Uterus (tissue), 3 donors: ENCODE measurements at regions not wholly inside any gene's neighbourhood (a gene's known extent, or its start where the extent isn't known, plus 50 kb on each side); places are given as distances from the start of the nearest gene placed in this dataset.
"Not testable (repeated sequence)": the region's sequence is repeated elsewhere in the genome, so short reads cannot be mapped to it uniquely, and the experiment has no call there.

ENCODE experiments used
- DNase-seq, 2 donors: peaks; one replicate each; pipeline ENCODE4 v3.0.0-alpha.2; 2019 to 2020
- H3K27ac ChIP-seq, 2 donors: fragments of 200-600 bp; sonication (generic); 1 replicate in 1 of 2; 2 replicates in 1 of 2; pipeline ENCODE4 v1.5.1; 2016 to 2018
- H3K27me3 ChIP-seq, 2 donors: fragments of 200-600 bp; sonication (generic); one replicate each; pipeline ENCODE4 v1.5.1; 2018 to 2019; ENCODE audit warnings: control low read depth in 1 of 2
- H3K36me3 ChIP-seq, 2 donors: fragments of 200-600 bp; sonication (generic); one replicate each; pipeline ENCODE4 v1.5.1; 2019; ENCODE audit warnings: control low read depth in 1 of 2
- H3K4me1 ChIP-seq, 2 donors: fragments of 200-600 bp; sonication (generic); one replicate each; pipeline ENCODE4 v1.5.1; 2018 to 2019; ENCODE audit warnings: control low read depth in 1 of 2
- H3K4me3 ChIP-seq, 2 donors: fragments of 200-600 bp; sonication (generic); 1 replicate in 1 of 2; 2 replicates in 1 of 2; pipeline ENCODE4 v1.5.1; 2018 to 2019; ENCODE audit warnings: mild to moderate bottlenecking in 1 of 2
- H3K9me3 ChIP-seq, 2 donors: fragments of 200-600 bp; sonication (generic); one replicate each; pipeline ENCODE4 v1.5.1; 2019; ENCODE audit warnings: control low read depth in 1 of 2
- CTCF ChIP-seq, 4 experiments: fragments of 200-600 bp in 2 of 4; fragments of 450-650 bp in 2 of 4; sonication (generic) in 2 of 4; IDR thresholded peaks; one replicate each; pipeline ENCODE4 v1.5.1; 2016 to 2019; ENCODE audit warnings: antibody characterized with exemption in 4 of 4, mild to moderate bottlenecking in 2 of 4, moderate library complexity in 1 of 4
- POLR2A ChIP-seq, 2 donors: fragments of 450-650 bp; IDR thresholded peaks; one replicate each; pipeline ENCODE4 v1.6.1; 2016; ENCODE audit warnings: antibody characterized with exemption in 2 of 2, mild to moderate bottlenecking in 1 of 2, moderate library complexity in 1 of 2
- intact Hi-C: fragments of 100-400 bp; cut with DNase I; formaldehyde crosslinking; loops from one replicate; pipeline ENCODE4 v1.15.1; 2023; ENCODE audit warnings: low total_unique reads
- donor health status: DM: yes; HTN: yes; CAD: no.

GRCh38 chr2:67108231-67108630 lies 288.9 kb upstream of the ETAA1 start:
- no peak for TF ChIP-seq CTCF (IDR thresholded peaks at IDR 0.05)
- no peak for TF ChIP-seq POLR2A (IDR thresholded peaks at IDR 0.05)
- Histone ChIP-seq H3K36me3 (no peaks in the 10 kb centered on the region), H3K4me1 (no peaks in the 10 kb centered on the region), H3K9me3 (peaks cover 0 to 8% of the 10 kb centered on the region in 2 donors), H3K27ac (no peak overlapping the region), H3K27me3 (no peaks in the 10 kb centered on the region), H3K4me3 (no peak overlapping the region)
- intact Hi-C loops: no loop called here
- no peak for DNase-seq

GRCh38 chr2:67124531-67124930 lies 272.6 kb upstream of the ETAA1 start:
- Histone ChIP-seq H3K4me3 (no peak overlapping the region), H3K27me3 (no peaks in the 10 kb centered on the region), H3K27ac (no peak overlapping the region), H3K4me1 (no peaks in the 10 kb centered on the region), H3K9me3 (no peaks in the 10 kb centered on the region), H3K36me3 (no peaks in the 10 kb centered on the region)
- DNase-seq: no peak
- TF ChIP-seq POLR2A (IDR thresholded peaks at IDR 0.05): no peak
- no peak for TF ChIP-seq CTCF (IDR thresholded peaks at IDR 0.05)
- intact Hi-C loops: no loop called here

GRCh38 chr2:67130531-67131256 lies 266.4 kb upstream of the ETAA1 start:
- Histone ChIP-seq H3K9me3 (no peaks in the 10 kb centered on the region), H3K27ac (no peak overlapping the region), H3K27me3 (no peaks in the 10 kb centered on the region), H3K4me1 (no peaks in the 10 kb centered on the region), H3K4me3 (no peak overlapping the region), H3K36me3 (no peaks in the 10 kb centered on the region)
- intact Hi-C loops: no loop called here
- no peak for DNase-seq
- TF ChIP-seq CTCF (IDR thresholded peaks at IDR 0.05) (no peak), POLR2A (IDR thresholded peaks at IDR 0.05) (no peak)

GRCh38 chr2:67131257-67131609 lies 265.9 kb upstream of the ETAA1 start:
- no peak for DNase-seq
- intact Hi-C loops: no loop called here
- Histone ChIP-seq H3K36me3 (no peaks in the 10 kb centered on the region), H3K4me1 (no peaks in the 10 kb centered on the region), H3K4me3 (no peak overlapping the region), H3K27ac (no peak overlapping the region), H3K27me3 (no peaks in the 10 kb centered on the region), H3K9me3 (no peaks in the 10 kb centered on the region)
- TF ChIP-seq POLR2A (IDR thresholded peaks at IDR 0.05): no peak
- TF ChIP-seq CTCF (IDR thresholded peaks at IDR 0.05): no peak

GRCh38 chr2:67132441-67132940 lies 264.6 kb upstream of the ETAA1 start:
- H3K9me3 ChIP-seq, intact Hi-C loops, DNase-seq, H3K27ac ChIP-seq, H3K27me3 ChIP-seq, H3K4me1 ChIP-seq, H3K4me3 ChIP-seq, H3K36me3 ChIP-seq: not testable (repeated sequence)

GRCh38 chr2:67135208-67135607 lies 261.9 kb upstream of the ETAA1 start:
- Histone ChIP-seq H3K36me3 (no peaks in the 10 kb centered on the region), H3K4me3 (no peak overlapping the region), H3K27me3 (no peaks in the 10 kb centered on the region), H3K4me1 (no peaks in the 10 kb centered on the region), H3K9me3 (no peaks in the 10 kb centered on the region), H3K27ac (no peak overlapping the region)
- TF ChIP-seq POLR2A (IDR thresholded peaks at IDR 0.05) (no peak), CTCF (IDR thresholded peaks at IDR 0.05) (no peak)
- intact Hi-C loops: no loop called here
- DNase-seq: no peak
